ENCODE measurements at regions not wholly inside any gene's neighbourhood (a gene's known extent, or its start where the extent isn't known, plus 50 kb on each side); places are given as distances from the start of the nearest gene placed in this dataset.

GRCh38 chr17:6186998-6187397 is 116.8 kb downstream of the WSCD1 start (continued):
- TF ChIP-seq ATF6 (CRISPR knock-in tag; IDR thresholded peaks at IDR 0.05): no peak
- no peak for TF ChIP-seq SMAD4 (CRISPR knock-in tag; IDR thresholded peaks at IDR 0.05)
- TF ChIP-seq ZBTB43 (CRISPR knock-in tag; IDR thresholded peaks at IDR 0.05): no peak
- TF ChIP-seq ZNF121 (CRISPR knock-in tag; IDR thresholded peaks at IDR 0.05): no peak
- no peak for TF ChIP-seq NFATC4 (CRISPR knock-in tag; IDR thresholded peaks at IDR 0.05)

GRCh38 chr17:6184508-6184907 is 114.3 kb downstream of the WSCD1 start:
- ChIA-PET POLR2A (no interaction called here), CTCF (no interaction called here)
- Mint-ChIP-seq H3K4me1 (peaks cover 11% of the 10 kb centered on the region; the same call in 1 of the 2 replicates), H3K9me3 (peaks cover 9% of the 10 kb centered on the region; the same call in 1 of the 2 replicates), H3K36me3 (no peaks in the 10 kb centered on the region), H3K4me3 (no peak overlapping the region), H3K27me3 (ENCODE audit: low read depth) (no peaks in the 10 kb centered on the region), H3K27ac (no peak overlapping the region)
- DNase-seq (ENCODE audit: low spot score) (no peak), ATAC-seq (no peak)
- TF ChIP-seq SMAD4 (CRISPR knock-in tag; IDR thresholded peaks at IDR 0.05) (no peak), E2F1 (CRISPR knock-in tag; IDR thresholded peaks at IDR 0.05) (no peak), ZNF281 (CRISPR knock-in tag; IDR thresholded peaks at IDR 0.05) (no peak), SP1 (CRISPR knock-in tag; conservative IDR thresholded peaks at IDR 0.05) (no peak), ZNF317 (CRISPR knock-in tag; IDR thresholded peaks at IDR 0.05; ENCODE audit: borderline replicate concordance, low read depth) (no peak), CTCF (IDR thresholded peaks at IDR 0.05) (no peak)

GRCh38 chr17:6179017-6179416 is 108.8 kb downstream of the WSCD1 start:
- Mint-ChIP-seq H3K36me3 (no peaks in the 10 kb centered on the region), H3K27me3 (ENCODE audit: low read depth) (no peaks in the 10 kb centered on the region), H3K27ac (no peak overlapping the region), H3K4me1 (peaks cover 8% of the 10 kb centered on the region; the same call in 1 of the 2 replicates), H3K4me3 (no peak overlapping the region), H3K9me3 (peaks cover 5% of the 10 kb centered on the region; the same call in 1 of the 2 replicates)
- CTCF ChIA-PET: interaction anchor here (0.6 to 0.9 kb wide), 2 partner anchors 49 to 385 kb away, joined by 3 to 4 read pairs; no protein-coding TSS in a partner anchor
- POLR2A ChIA-PET: no interaction called here
- ATAC-seq (no peak), DNase-seq (ENCODE audit: low spot score) (no peak)
- TF ChIP-seq ELF4 (CRISPR knock-in tag; IDR thresholded peaks at IDR 0.05; ENCODE audit: low read depth): no peak
- no peak for TF ChIP-seq FOXP4 (CRISPR knock-in tag; IDR thresholded peaks at IDR 0.05)
- no peak for TF ChIP-seq PRDM15 (CRISPR knock-in tag; IDR thresholded peaks at IDR 0.05)
- no peak for TF ChIP-seq FOXJ3 (CRISPR knock-in tag; IDR thresholded peaks at IDR 0.05; ENCODE audit: borderline replicate concordance)
- TF ChIP-seq USF1 (CRISPR knock-in tag; IDR thresholded peaks at IDR 0.05): no peak
